Cardiac fibroblast (primary cell): ENCODE measurements at regions not wholly inside any gene's neighbourhood (a gene's known extent, or its start where the extent isn't known, plus 50 kb on each side); places are given as distances from the start of the nearest gene placed in this dataset.

Source experiments
- DNase-seq, 2 donors: peaks; one replicate each; pipeline versions ENCODE4 v3.0.0 to v3.0.0-alpha.2; 2010; ENCODE audit warnings: low read depth in 2 of 2
- H3K4me3 ChIP-seq, 2 donors: replicated peaks in 1 of 2; 1 replicate in 1 of 2; 2 replicates in 1 of 2; pipeline ENCODE4 v1.5.1; 2011; ENCODE audit warnings: low read depth in 2 of 2, low read length in 2 of 2, mild to moderate bottlenecking in 2 of 2, moderate library complexity in 1 of 2
- TF ChIP-seq, protein P1 (sequence below): IDR thresholded peaks from one replicate; pipeline ENCODE4 v1.5.1; 2011; ENCODE audit warnings: low read depth, mild to moderate bottlenecking, low read length, inconsistent platforms

GRCh38 chr11:116171271-116172140, 601.3 kb downstream of the BUD13 start:
- H3K4me3 ChIP-seq = no peak overlapping the region
- TF ChIP-seq, protein P1, sequence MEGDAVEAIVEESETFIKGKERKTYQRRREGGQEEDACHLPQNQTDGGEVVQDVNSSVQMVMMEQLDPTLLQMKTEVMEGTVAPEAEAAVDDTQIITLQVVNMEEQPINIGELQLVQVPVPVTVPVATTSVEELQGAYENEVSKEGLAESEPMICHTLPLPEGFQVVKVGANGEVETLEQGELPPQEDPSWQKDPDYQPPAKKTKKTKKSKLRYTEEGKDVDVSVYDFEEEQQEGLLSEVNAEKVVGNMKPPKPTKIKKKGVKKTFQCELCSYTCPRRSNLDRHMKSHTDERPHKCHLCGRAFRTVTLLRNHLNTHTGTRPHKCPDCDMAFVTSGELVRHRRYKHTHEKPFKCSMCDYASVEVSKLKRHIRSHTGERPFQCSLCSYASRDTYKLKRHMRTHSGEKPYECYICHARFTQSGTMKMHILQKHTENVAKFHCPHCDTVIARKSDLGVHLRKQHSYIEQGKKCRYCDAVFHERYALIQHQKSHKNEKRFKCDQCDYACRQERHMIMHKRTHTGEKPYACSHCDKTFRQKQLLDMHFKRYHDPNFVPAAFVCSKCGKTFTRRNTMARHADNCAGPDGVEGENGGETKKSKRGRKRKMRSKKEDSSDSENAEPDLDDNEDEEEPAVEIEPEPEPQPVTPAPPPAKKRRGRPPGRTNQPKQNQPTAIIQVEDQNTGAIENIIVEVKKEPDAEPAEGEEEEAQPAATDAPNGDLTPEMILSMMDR = no peak
- DNase-seq = no peak

DNA sequence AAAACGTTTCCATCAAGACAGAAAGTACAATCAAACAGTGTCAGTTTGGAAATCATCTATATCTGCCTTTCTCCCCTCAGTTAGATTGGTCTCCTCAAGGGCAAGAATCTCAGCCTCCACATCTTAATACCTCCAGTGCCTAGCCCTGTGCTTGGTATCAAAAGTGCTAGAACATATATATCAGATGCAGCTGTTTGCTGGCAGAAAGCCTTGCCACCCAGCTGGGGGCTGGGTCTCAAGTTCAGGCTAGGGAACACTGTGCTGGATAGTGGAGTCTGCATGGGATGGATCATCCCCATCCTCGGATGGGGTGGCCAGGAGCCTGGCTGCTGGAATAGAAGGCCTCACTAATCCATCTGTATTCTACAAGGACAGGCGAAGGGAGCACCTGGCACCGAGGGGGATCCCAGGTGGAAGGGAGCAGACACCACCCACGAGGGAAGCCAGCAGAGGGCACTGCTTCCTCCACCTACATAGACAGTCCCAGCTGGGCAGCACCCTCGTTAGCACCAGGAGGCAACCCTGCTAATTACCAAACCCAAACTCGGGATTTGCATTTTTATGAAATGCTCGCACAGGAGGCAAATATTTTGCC, 602.2 kb downstream of the BUD13 start:
- DNase-seq = no peak

DNA sequence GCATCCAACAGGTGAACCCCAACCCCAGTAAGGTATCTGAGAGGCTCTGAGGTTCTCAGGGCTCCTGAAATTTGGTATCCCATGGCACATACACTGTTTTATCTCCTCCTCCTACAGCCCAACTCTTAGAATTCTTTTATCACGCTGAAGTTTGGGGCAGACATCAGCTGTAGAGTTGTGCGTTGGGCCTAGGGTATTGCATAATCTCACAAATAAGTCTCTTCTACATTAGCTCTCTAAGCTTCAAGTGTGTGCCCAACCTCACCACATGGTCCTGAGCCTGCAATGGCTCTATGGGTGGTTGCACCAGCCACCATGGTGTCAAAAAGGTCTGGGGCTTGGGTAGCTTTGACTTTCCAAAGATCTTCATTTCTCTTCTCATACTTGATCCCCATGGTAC, 603.0 kb downstream of the BUD13 start:
- no peak overlapping the region for H3K4me3 ChIP-seq
- no peak for DNase-seq
- TF ChIP-seq, protein P1 = no peak

More for the DNA sequence above, 602.2 kb downstream of the BUD13 start:
- H3K4me3 ChIP-seq = no peak overlapping the region
- TF ChIP-seq, protein P1 = no peak

GRCh38 chr11:116168459-116168787, 604.4 kb downstream of the BUD13 start:
- TF ChIP-seq, protein P1 = no peak
- no peak for DNase-seq
- H3K4me3 ChIP-seq = no peak overlapping the region

GRCh38 chr11:116167706-116168458, 604.9 kb downstream of the BUD13 start:
- DNase-seq = no peak
- TF ChIP-seq, protein P1 = no peak

DNA sequence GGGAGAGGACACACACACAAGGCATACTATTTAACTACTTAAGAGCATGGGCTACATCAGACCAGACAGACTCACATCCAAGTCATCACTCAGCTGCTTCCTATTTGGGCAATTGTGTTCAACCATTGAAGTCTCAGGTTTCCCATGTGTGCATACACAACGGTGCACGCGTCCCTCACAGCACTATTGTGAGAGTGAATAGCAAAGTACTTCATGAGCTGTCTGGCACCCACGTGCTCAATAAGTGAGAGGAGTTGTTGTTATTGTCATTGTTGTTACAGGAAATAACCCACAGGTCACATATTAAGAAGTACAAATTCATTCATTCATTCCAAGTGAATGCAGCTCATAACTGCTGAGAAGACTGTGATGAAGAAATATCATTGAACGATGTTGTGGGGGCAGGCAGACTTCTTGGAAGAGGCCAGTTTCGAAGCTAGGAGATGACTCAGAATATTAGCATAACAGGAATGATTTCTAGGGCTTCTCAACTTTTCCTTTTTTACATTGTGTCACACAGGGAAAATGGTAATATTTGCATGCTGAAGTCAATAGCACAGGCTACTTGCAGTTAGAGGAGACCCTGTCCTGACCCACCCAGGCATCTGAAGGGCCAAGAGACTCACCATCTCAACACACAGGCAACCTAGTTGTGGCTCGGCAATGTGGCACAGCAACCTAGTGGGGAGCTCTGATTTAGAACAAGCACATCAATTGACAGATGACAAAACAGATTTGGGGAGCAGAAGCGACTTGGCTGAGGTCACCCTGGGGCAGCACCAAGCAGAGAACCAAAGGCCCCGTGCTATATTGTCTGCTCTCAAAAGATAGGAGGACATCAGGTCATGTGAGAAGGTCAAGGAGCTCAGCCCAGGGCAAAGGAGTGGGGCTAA, 606.0 kb downstream of the BUD13 start:
- DNase-seq = no peak
- no peak overlapping the region for H3K4me3 ChIP-seq
- TF ChIP-seq, protein P1 = no peak

More at GRCh38 chr11:116167706-116168458, 604.9 kb downstream of the BUD13 start:
- H3K4me3 ChIP-seq = no peak overlapping the region
